SU-DHL-6 (cell line): ENCODE measurements at regions not wholly inside any gene's neighbourhood (a gene's known extent, or its start where the extent isn't known, plus 50 kb on each side); places are given as distances from the start of the nearest gene placed in this dataset.

Experiments used
- H2AFZ ChIP-seq: fragments of 200-600 bp; sonication (generic); 2 replicates; pipeline ENCODE4 v1.6.1; 2014; ENCODE audit warnings: low read depth, mild to moderate bottlenecking, moderate library complexity, mixed read lengths, antibody characterized with exemption, low read length; ENCODE audit not compliant: severe bottlenecking
- H3F3A ChIP-seq: fragments of 200-600 bp; shearing (Covaris generic); 2 replicates; pipeline ENCODE4 v1.6.0; 2016; ENCODE audit warnings: antibody characterized with exemption, mild to moderate bottlenecking; ENCODE audit not compliant: insufficient read depth
- H3K27ac ChIP-seq: fragments of 200-600 bp; sonication (generic); 2 replicates; pipeline ENCODE4 v1.5.1; 2016; ENCODE audit warnings: low read depth, mild to moderate bottlenecking, low read length, moderate library complexity, mixed read lengths
- H3K27me3 ChIP-seq: fragments of 200-600 bp; sonication (generic), shearing (Covaris generic); 2 replicates; pipeline ENCODE4 v1.6.0; 2014; ENCODE audit warnings: mild to moderate bottlenecking, low read length
- H3K36me3 ChIP-seq: fragments of 200-600 bp; sonication (generic); 2 replicates; pipeline ENCODE4 v1.6.1; 2014; ENCODE audit warnings: mild to moderate bottlenecking, low read length, mixed read lengths
- H3K4me2 ChIP-seq: fragments of 300-600, 200-600 bp; shearing (Covaris generic), sonication (generic); 2 replicates; pipeline ENCODE4 v1.6.0; 2014; ENCODE audit warnings: low read length, low read depth, mild to moderate bottlenecking; ENCODE audit not compliant: poor library complexity, severe bottlenecking
- H3K4me3 ChIP-seq: fragments of 200-600 bp; sonication (generic); 2 replicates; pipeline ENCODE4 v1.5.1; 2014; ENCODE audit warnings: antibody characterized with exemption, low read length, mild to moderate bottlenecking, mixed read lengths; ENCODE audit not compliant: insufficient read depth, poor library complexity, severe bottlenecking
- H3K79me2 ChIP-seq: fragments of 200-600 bp; sonication (generic); 2 replicates; pipeline ENCODE4 v1.6.1; 2014; ENCODE audit warnings: mild to moderate bottlenecking, low read length, moderate library complexity; ENCODE audit not compliant: insufficient read depth
- H3K9ac ChIP-seq: fragments of 200-600 bp; sonication (generic); 2 replicates; pipeline ENCODE4 v1.7.0; 2014; ENCODE audit warnings: mild to moderate bottlenecking, low read length
- H3K9me2 ChIP-seq: fragments of 200-600 bp; sonication (generic); replicated peaks from 2 replicates; pipeline ENCODE4 v1.6.1; 2014; ENCODE audit warnings: low read length; ENCODE audit not compliant: insufficient read depth
- H3K9me3 ChIP-seq: fragments of 200-600 bp; sonication (generic); 2 replicates; pipeline ENCODE4 v1.6.1; 2014; ENCODE audit warnings: low read length, mixed read lengths; ENCODE audit not compliant: insufficient read depth
- H4K20me1 ChIP-seq: fragments of 200-600 bp; sonication (generic); 2 replicates; pipeline ENCODE4 v1.6.1; 2014; ENCODE audit warnings: low read depth, mild to moderate bottlenecking, antibody characterized with exemption, low read length, moderate library complexity, mixed read lengths
- CTCF ChIP-seq: fragments of 200-600 bp; sonication (generic); IDR thresholded peaks from one replicate; pipeline ENCODE4 v1.5.1; 2017; ENCODE audit warnings: antibody characterized with exemption, mild to moderate bottlenecking, low read length, moderate library complexity; ENCODE audit not compliant: insufficient read depth, poor library complexity, severe bottlenecking
- EZH2phosphoT487 ChIP-seq: fragments of 200-600 bp; sonication (generic), shearing (Covaris generic); conservative IDR thresholded peaks from 2 replicates; pipeline ENCODE4 v1.6.1; 2018; ENCODE audit warnings: mild to moderate bottlenecking, antibody characterized with exemption, low read length, moderate library complexity, mixed read lengths

DNA sequence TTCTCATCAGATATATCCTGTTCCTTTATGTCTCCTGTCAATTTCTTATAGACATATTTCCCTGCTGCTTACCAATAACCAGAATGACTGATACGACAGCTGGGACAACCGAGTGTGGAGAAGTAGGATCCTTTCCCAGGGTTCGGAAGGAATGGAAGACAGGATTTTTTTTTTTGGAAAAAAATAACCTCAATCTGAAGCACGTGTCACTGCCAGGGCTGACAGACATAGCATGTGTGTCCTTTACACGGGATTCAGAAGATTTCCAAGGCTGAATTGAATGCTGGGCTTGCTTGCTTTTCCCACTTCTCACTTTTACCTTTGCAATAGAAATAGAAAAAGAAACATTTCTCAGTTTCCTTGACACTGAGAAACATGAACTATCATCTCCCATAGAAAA, 245.7 kb downstream of the GRIN2B start:
- no peaks in the 10 kb centered on the region for H3K9me3 ChIP-seq
- TF ChIP-seq CTCF (no peak), EZH2phosphoT487 (no peak)
- H3K79me2 ChIP-seq, result no peaks in the 10 kb centered on the region
- H3K9me2 ChIP-seq, result no peaks in the 10 kb centered on the region
- no peak overlapping the region for H3K4me3 ChIP-seq
- H3K27me3 ChIP-seq, result no peaks in the 10 kb centered on the region
- H3K4me2 ChIP-seq, result no peak overlapping the region
- H4K20me1 ChIP-seq, result no peaks in the 10 kb centered on the region
- no peaks in the 10 kb centered on the region for H3K36me3 ChIP-seq
- no peak overlapping the region for H3K27ac ChIP-seq
- no peaks in the 10 kb centered on the region for H3F3A ChIP-seq
- no peak overlapping the region for H2AFZ ChIP-seq
- no peak overlapping the region for H3K9ac ChIP-seq

DNA sequence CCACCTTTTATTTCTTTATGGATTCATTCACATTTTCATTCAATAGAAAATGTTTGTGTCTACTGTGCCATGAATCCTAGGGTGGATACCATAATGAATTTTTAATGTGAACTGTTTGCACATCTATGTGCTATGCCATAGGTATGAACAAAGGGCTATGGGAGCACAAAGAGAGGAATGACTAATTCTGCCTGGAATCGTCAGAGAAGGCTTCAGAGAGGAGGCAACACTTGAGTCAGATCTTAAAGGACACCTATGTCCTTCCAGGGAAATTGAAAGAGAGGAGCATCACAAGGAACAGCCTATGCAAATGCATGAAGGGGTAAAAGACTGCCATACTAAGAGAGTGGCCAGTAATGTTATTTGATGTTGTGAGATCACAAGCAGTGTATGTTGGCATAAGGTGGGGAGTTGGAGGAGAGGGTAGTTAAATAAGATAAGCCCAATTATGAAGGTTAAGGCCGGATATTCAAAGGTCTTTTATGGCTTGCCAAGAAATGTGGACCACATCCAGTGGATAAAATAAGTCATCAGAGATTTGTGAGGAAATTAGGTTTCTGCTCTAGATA, 246.7 kb downstream of the GRIN2B start:
- no peak overlapping the region for H2AFZ ChIP-seq
- H3K4me3 ChIP-seq, result no peak overlapping the region
- no peaks in the 10 kb centered on the region for H3F3A ChIP-seq
- no peaks in the 10 kb centered on the region for H3K79me2 ChIP-seq
- TF ChIP-seq CTCF (no peak), EZH2phosphoT487 (no peak)
- H3K9ac ChIP-seq, result no peak overlapping the region
- H3K36me3 ChIP-seq, result no peaks in the 10 kb centered on the region
- no peaks in the 10 kb centered on the region for H3K27me3 ChIP-seq
- H3K4me2 ChIP-seq, result no peak overlapping the region
- H3K27ac ChIP-seq, result no peak overlapping the region
- H3K9me2 ChIP-seq, result no peaks in the 10 kb centered on the region
- no peaks in the 10 kb centered on the region for H3K9me3 ChIP-seq
- H4K20me1 ChIP-seq, result no peaks in the 10 kb centered on the region

DNA sequence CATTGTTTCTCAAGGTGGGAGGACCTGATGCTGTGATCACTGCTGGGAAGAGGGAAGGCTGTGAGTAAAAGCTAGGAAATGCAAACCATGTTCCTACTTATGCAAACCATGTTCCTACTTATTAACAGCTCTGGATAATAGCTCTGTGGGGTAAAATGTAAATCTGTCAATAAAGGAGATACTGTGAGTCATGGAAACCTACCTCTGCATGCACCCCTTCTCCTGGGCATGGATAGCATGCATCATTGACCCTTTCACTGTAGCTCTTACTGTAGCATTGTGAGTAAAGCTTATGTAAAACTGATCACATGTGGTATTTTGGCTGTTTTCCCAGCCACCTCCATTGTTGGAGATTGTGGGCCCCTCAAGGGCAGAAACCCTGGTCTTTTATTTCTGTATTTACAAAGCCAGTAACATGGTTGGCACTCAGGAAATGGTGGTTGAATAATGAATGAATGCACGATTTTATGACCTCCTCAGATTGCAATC, 253.7 kb downstream of the GRIN2B start:
- no peak overlapping the region for H3K27ac ChIP-seq
- H3K27me3 ChIP-seq, result no peaks in the 10 kb centered on the region
- no peaks in the 10 kb centered on the region for H3F3A ChIP-seq
- H3K9me2 ChIP-seq, result no peaks in the 10 kb centered on the region
- no peak for TF ChIP-seq EZH2phosphoT487
- TF ChIP-seq CTCF, result no peak
- no peak overlapping the region for H3K4me2 ChIP-seq
- no peaks in the 10 kb centered on the region for H3K79me2 ChIP-seq
- H3K9ac ChIP-seq, result no peak overlapping the region
- no peak overlapping the region for H2AFZ ChIP-seq
- H4K20me1 ChIP-seq, result no peaks in the 10 kb centered on the region
- H3K36me3 ChIP-seq, result no peaks in the 10 kb centered on the region
- no peak overlapping the region for H3K4me3 ChIP-seq
- H3K9me3 ChIP-seq, result no peaks in the 10 kb centered on the region
